ENCODE measurements at regions not wholly inside any gene's neighbourhood (a gene's known extent, or its start where the extent isn't known, plus 50 kb on each side); places are given as distances from the start of the nearest gene placed in this dataset.
"Not testable (repeated sequence)": the region's sequence is repeated elsewhere in the genome, so short reads cannot be mapped to it uniquely, and the experiment has no call there.

- H3K9me3 ChIP-seq (ENCODE audit: control insufficient read depth, low read length); H3K36me3 ChIP-seq (ENCODE audit: control insufficient read depth, insufficient read depth, low read length); H3K4me3 ChIP-seq (ENCODE audit: extremely low read depth, insufficient read depth, low read length, poor library complexity, severe bottlenecking); H3K4me1 ChIP-seq (ENCODE audit: control insufficient read depth, insufficient read depth, low read length, poor library complexity, severe bottlenecking); H3K27ac ChIP-seq (ENCODE audit: low read depth, low read length, severe bottlenecking): not testable (repeated sequence)
- WGBS, 2 experiments (ENCODE audit: insufficient coverage in 2 of 2) = 87 to 88% methylated on average over 15 to 34 of the region's 39 CpGs
Observed at GRCh38 chr4:123537906-123538402, 141.4 kb downstream of the SPRY1 start.

- Histone ChIP-seq H3K27ac (ENCODE audit: low read depth, low read length, severe bottlenecking) (no peak overlapping the region), H3K4me1 (ENCODE audit: control insufficient read depth, insufficient read depth, low read length, poor library complexity, severe bottlenecking) (peaks cover 4% of the 10 kb centered on the region), H3K4me3 (ENCODE audit: extremely low read depth, insufficient read depth, low read length, poor library complexity, severe bottlenecking) (no peak overlapping the region), H3K9me3 (ENCODE audit: control insufficient read depth, low read length) (peaks cover 3% of the 10 kb centered on the region), H3K36me3 (ENCODE audit: control insufficient read depth, insufficient read depth, low read length) (no peaks in the 10 kb centered on the region)
- WGBS, 2 experiments (ENCODE audit: insufficient coverage in 2 of 2) = 86 to 94% methylated on average over 3 to 4 of the region's 7 CpGs
Observed at GRCh38 chr4:123545667-123546572, 149.3 kb downstream of the SPRY1 start.

- H3K9me3 ChIP-seq (ENCODE audit: control insufficient read depth, low read length) = peaks cover 3% of the 10 kb centered on the region
- WGBS, 2 experiments (ENCODE audit: insufficient coverage in 2 of 2) = 64 to 65% methylated on average over 8 to 9 of the region's 9 CpGs
- no peak overlapping the region for H3K27ac ChIP-seq (ENCODE audit: low read depth, low read length, severe bottlenecking)
- no peaks in the 10 kb centered on the region for H3K36me3 ChIP-seq (ENCODE audit: control insufficient read depth, insufficient read depth, low read length)
- H3K4me3 ChIP-seq (ENCODE audit: extremely low read depth, insufficient read depth, low read length, poor library complexity, severe bottlenecking) = no peak overlapping the region
- peaks cover 4% of the 10 kb centered on the region for H3K4me1 ChIP-seq (ENCODE audit: control insufficient read depth, insufficient read depth, low read length, poor library complexity, severe bottlenecking)
Observed at GRCh38 chr4:123546573-123547060, 150.0 kb downstream of the SPRY1 start.

GRCh38 chr4:123547216-123548165, 150.9 kb downstream of the SPRY1 start:
- no peaks in the 10 kb centered on the region for H3K36me3 ChIP-seq (ENCODE audit: control insufficient read depth, insufficient read depth, low read length)
- 35 to 52% methylated on average over 20 to 23 of the region's 26 CpGs for WGBS, 2 experiments (ENCODE audit: insufficient coverage in 2 of 2)
- peaks cover 4% of the 10 kb centered on the region for H3K4me1 ChIP-seq (ENCODE audit: control insufficient read depth, insufficient read depth, low read length, poor library complexity, severe bottlenecking)
- H3K9me3 ChIP-seq (ENCODE audit: control insufficient read depth, low read length) = peaks cover 3% of the 10 kb centered on the region
- H3K4me3 ChIP-seq (ENCODE audit: extremely low read depth, insufficient read depth, low read length, poor library complexity, severe bottlenecking) = no peak overlapping the region
- no peak overlapping the region for H3K27ac ChIP-seq (ENCODE audit: low read depth, low read length, severe bottlenecking)

DNA sequence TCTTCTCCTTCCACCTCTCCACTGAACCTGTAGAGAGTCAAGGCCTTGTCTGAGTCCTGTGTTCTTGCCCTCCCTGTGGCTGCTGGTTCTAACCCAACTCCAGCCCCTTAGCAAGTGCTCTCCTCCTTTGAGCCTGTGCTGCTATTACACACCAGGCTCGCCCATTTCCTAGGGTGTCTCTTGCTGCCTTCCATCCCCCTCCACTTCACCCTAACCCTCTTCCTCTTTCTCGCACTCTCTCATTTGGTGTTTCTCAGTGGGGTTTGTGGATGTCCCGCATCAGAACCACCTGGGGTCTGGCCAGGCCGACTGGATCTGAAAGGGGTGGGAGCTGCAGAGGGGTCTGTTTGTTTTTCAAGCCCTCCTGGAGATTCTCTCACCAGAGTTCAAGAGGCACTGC, 156.7 kb downstream of the SPRY1 start:
- H3K4me3 ChIP-seq (ENCODE audit: extremely low read depth, insufficient read depth, low read length, poor library complexity, severe bottlenecking) = no peak overlapping the region
- H3K27ac ChIP-seq (ENCODE audit: low read depth, low read length, severe bottlenecking) = no peak overlapping the region
- H3K36me3 ChIP-seq (ENCODE audit: control insufficient read depth, insufficient read depth, low read length) = no peaks in the 10 kb centered on the region
- peaks cover 12% of the 10 kb centered on the region for H3K4me1 ChIP-seq (ENCODE audit: control insufficient read depth, insufficient read depth, low read length, poor library complexity, severe bottlenecking)
- peaks cover 3% of the 10 kb centered on the region for H3K9me3 ChIP-seq (ENCODE audit: control insufficient read depth, low read length)
- WGBS, 2 experiments (ENCODE audit: insufficient coverage in 2 of 2) = 80% methylated on average over 2 of the region's 4 CpGs; no CpG with 5 or more reads in 1 of the 2 experiments

- H3K36me3 ChIP-seq (ENCODE audit: control insufficient read depth, insufficient read depth, low read length) = no peaks in the 10 kb centered on the region
- 79 to 85% methylated on average over 2 to 3 of the region's 3 CpGs for WGBS, 2 experiments (ENCODE audit: insufficient coverage in 2 of 2)
- peaks cover 3% of the 10 kb centered on the region for H3K9me3 ChIP-seq (ENCODE audit: control insufficient read depth, low read length)
- H3K4me3 ChIP-seq (ENCODE audit: extremely low read depth, insufficient read depth, low read length, poor library complexity, severe bottlenecking) = no peak overlapping the region
- H3K27ac ChIP-seq (ENCODE audit: low read depth, low read length, severe bottlenecking) = no peak overlapping the region
- peaks cover 12% of the 10 kb centered on the region for H3K4me1 ChIP-seq (ENCODE audit: control insufficient read depth, insufficient read depth, low read length, poor library complexity, severe bottlenecking)
Observed at GRCh38 chr4:123553733-123554637, 157.4 kb downstream of the SPRY1 start.

GRCh38 chr4:123554801-123555232, 158.2 kb downstream of the SPRY1 start:
- Histone ChIP-seq H3K4me1 (ENCODE audit: control insufficient read depth, insufficient read depth, low read length, poor library complexity, severe bottlenecking) (peaks cover 12% of the 10 kb centered on the region), H3K36me3 (ENCODE audit: control insufficient read depth, insufficient read depth, low read length) (no peaks in the 10 kb centered on the region), H3K9me3 (ENCODE audit: control insufficient read depth, low read length) (peaks cover 1% of the 10 kb centered on the region), H3K4me3 (ENCODE audit: extremely low read depth, insufficient read depth, low read length, poor library complexity, severe bottlenecking) (no peak overlapping the region), H3K27ac (ENCODE audit: low read depth, low read length, severe bottlenecking) (peak overlapping the region; percentile 43)
- WGBS, 2 experiments (ENCODE audit: insufficient coverage in 2 of 2) = 100% methylated on average over 2 to 5 of the region's 5 CpGs

DNA sequence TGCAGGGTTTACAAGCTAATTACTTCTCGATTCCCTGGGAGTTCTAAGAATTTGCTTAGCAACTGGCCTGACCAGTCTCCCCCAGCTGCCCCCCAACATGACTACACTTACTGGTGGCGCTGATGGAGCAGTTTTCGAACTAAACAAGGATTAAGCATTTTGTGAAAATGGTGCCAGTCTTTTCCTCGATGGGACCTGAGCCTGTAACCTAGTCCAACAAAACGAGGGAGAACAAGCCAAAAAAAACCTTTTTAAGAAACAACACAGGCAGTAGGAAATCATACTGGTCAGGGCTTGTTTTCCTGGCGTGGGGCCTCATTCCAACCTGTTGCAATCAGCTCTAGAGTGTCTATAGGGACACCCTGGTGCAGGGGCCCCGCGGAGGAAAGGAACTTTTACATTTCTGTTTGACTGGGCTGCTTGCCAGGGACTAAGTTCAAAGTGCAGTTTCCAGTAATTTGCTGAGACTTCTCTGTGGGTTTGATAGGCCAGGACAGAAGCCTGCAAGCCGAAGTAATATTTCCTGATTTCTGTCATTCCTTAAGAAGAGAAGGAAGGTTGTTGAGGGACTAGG, 158.7 kb downstream of the SPRY1 start:
- Histone ChIP-seq H3K27ac (ENCODE audit: low read depth, low read length, severe bottlenecking) (peak overlapping the region; percentile 43), H3K4me3 (ENCODE audit: extremely low read depth, insufficient read depth, low read length, poor library complexity, severe bottlenecking) (no peak overlapping the region)
- 71 to 72% methylated on average over 3 to 7 of the region's 9 CpGs for WGBS, 2 experiments (ENCODE audit: insufficient coverage in 2 of 2)

DNA sequence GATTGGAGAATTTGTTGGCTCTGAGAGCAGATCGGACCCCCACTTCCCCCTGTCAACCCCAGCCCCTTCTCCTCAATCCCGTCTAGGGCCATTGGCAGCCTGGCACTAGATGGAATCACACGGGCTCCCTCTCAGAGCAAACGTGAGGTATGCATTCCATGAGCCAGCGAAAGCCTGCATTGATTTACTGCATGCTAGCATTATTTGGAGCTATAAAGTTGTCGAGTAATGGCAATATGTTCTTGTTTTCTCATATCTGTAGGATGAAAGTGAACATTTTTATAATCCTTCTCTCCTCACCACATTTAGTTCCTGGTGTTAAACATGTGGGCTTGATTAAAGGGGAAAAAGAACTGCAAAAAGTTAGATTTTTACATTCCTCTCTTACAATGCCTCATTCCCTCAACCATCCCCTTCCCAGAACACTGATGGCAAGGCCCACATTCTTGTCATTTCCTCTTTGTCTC, 159.2 kb downstream of the SPRY1 start:
- Histone ChIP-seq H3K4me1 (ENCODE audit: control insufficient read depth, insufficient read depth, low read length, poor library complexity, severe bottlenecking) (peaks cover 18% of the 10 kb centered on the region), H3K36me3 (ENCODE audit: control insufficient read depth, insufficient read depth, low read length) (no peaks in the 10 kb centered on the region), H3K27ac (ENCODE audit: low read depth, low read length, severe bottlenecking) (peak overlapping the region; percentile 43), H3K4me3 (ENCODE audit: extremely low read depth, insufficient read depth, low read length, poor library complexity, severe bottlenecking) (no peak overlapping the region), H3K9me3 (ENCODE audit: control insufficient read depth, low read length) (no peaks in the 10 kb centered on the region)
- WGBS, 2 experiments (ENCODE audit: insufficient coverage in 2 of 2) = 58% methylated on average over 3 of the region's 6 CpGs; no CpG with 5 or more reads in 1 of the 2 experiments

More for the DNA sequence above, 158.7 kb downstream of the SPRY1 start:
- Histone ChIP-seq H3K36me3 (ENCODE audit: control insufficient read depth, insufficient read depth, low read length) (no peaks in the 10 kb centered on the region), H3K4me1 (ENCODE audit: control insufficient read depth, insufficient read depth, low read length, poor library complexity, severe bottlenecking) (peaks cover 15% of the 10 kb centered on the region), H3K9me3 (ENCODE audit: control insufficient read depth, low read length) (no peaks in the 10 kb centered on the region)
